BLaER1 treated with 17β-estradiol and CSF1 and Interleukin-3, amounts not matched to agents 10 nM and 100 nM (cell line): ENCODE measurements at regions not wholly inside any gene's neighbourhood (a gene's known extent, or its start where the extent isn't known, plus 50 kb on each side); places are given as distances from the start of the nearest gene placed in this dataset.

Source experiments
- H3K27ac ChIP-seq, 11 experiments: shearing (Covaris generic); formaldehyde crosslinking; 2 replicates each; pipeline ENCODE4 v1.8.1; 2022
- H3K27me3 ChIP-seq, 11 experiments: shearing (Covaris generic); formaldehyde crosslinking; 2 replicates each; pipeline ENCODE4 v1.8.1; 2022
- H3K36me3 ChIP-seq, 11 experiments: shearing (Covaris generic); formaldehyde crosslinking; 2 replicates each; pipeline ENCODE4 v1.8.1; 2022
- H3K4me1 ChIP-seq, 10 experiments: shearing (Covaris generic); formaldehyde crosslinking; 2 replicates each; pipeline ENCODE4 v1.8.1; 2022
- H3K4me2 ChIP-seq, 11 experiments: shearing (Covaris generic); formaldehyde crosslinking; 2 replicates each; pipeline ENCODE4 v1.8.1; 2022
- H3K4me3 ChIP-seq, 10 experiments: shearing (Covaris generic); formaldehyde crosslinking; 2 replicates each; pipeline ENCODE4 v1.8.1; 2022
- H3K9ac ChIP-seq, 11 experiments: shearing (Covaris generic); formaldehyde crosslinking; 2 replicates each; pipeline ENCODE4 v1.8.1; 2022
- H3K9me3 ChIP-seq, 11 experiments: shearing (Covaris generic); formaldehyde crosslinking; replicated peaks in 1 of 11; 2 replicates each; pipeline ENCODE4 v1.8.1; 2022
- H4K20me1 ChIP-seq, 11 experiments: shearing (Covaris generic); formaldehyde crosslinking; 2 replicates each; pipeline ENCODE4 v1.8.1; 2022
- Cebpa-rat ChIP-seq, 11 experiments: shearing (Covaris generic); IDR thresholded peaks; 2 replicates each; pipeline ENCODE4 v1.8.1; 2022

DNA sequence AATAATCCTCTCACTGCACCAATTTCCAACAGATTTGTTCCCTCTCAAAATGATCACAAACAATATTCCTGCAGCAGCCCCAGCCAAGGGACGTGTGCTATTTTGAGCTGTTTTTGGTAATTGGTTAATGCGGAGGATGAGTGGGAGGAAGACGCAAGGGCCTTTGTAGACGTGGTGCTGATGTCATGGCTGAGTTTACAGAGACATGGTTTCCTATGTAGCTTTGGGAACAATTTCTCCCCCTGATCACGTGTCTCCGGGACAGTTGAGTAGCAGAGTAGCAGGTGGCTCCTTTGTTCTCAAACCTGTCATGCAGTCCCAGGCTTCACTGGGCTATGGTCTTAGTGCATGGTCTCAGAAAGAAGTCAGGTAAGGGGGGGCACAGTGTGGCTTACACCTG, 183.2 kb upstream of the NECTIN1 start:
- Histone ChIP-seq H3K4me3 (no peak overlapping the region), H3K9ac (no peak overlapping the region), H3K4me2 (peak overlapping the region in 10 of 11 experiments; percentile 3 to 72 (median 63); a peak in 18 of 22 replicates), H3K4me1 (peaks cover 4 to 53% (median 38%) of the 10 kb centered on the region in 10 experiments; a peak in 18 of 20 replicates), H4K20me1 (no peaks in the 10 kb centered on the region), H3K36me3 (no peaks in the 10 kb centered on the region), H3K27ac (no peak overlapping the region), H3K9me3 (peaks cover 11 to 16% (median 13%) of the 10 kb centered on the region in 11 experiments; a peak in 21 of 22 replicates), H3K27me3 (no peaks in the 10 kb centered on the region)
- TF ChIP-seq Cebpa-rat (IDR thresholded peaks at IDR 0.05), result no peak

DNA sequence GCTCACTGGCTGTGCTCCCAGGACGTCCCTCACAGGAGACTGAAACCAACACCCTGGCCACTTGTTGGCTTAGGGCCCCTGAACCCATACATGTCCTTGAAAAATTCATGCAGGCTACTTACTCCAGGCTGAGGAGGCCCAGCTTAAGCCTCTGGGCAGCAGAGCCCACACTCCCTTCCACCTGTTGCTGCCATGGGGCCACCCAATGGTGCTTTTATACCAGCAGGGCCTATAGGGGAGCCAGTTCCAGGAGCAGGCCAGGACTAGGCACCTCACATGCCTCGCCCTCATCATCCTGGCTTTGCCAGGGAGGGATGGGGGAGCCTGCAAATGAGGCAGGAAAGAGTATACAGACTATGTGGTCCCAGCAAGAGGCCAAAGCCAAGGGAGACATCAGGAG, 181.7 kb upstream of the NECTIN1 start:
- no peak for TF ChIP-seq Cebpa-rat (IDR thresholded peaks at IDR 0.05)
- Histone ChIP-seq H3K36me3 (no peaks in the 10 kb centered on the region), H4K20me1 (no peaks in the 10 kb centered on the region), H3K9me3 (peaks cover 11 to 15% (median 13%) of the 10 kb centered on the region in 11 experiments; a peak in 21 of 22 replicates), H3K4me1 (peaks cover 4 to 58% (median 40%) of the 10 kb centered on the region in 10 experiments; a peak in 18 of 20 replicates), H3K9ac (no peak overlapping the region), H3K27me3 (no peaks in the 10 kb centered on the region), H3K4me2 (peak overlapping the region in 2 of 11 experiments; percentile 18 to 71; a peak in 4 of 22 replicates), H3K27ac (no peak overlapping the region), H3K4me3 (no peak overlapping the region)

DNA sequence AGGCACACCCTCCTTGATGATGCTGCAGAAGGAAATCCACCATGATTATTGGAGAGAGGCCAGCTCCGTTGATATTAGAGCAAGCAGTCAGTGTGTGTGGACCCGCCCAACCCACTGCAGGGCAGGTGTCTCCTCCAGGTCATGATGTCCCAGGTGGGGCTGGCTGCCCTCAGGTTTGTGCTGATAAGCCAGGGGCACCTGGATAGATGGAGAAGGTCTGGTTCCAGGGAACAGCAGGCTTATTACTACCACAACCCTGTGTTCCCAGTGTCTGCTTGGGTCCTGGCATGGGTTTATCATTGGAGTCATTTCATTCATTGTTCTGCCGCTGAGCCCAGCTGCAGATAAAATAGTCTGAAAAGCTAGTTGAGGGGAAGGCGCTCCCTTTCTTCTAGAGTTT, 181.1 kb upstream of the NECTIN1 start:
- H3K9me3 ChIP-seq, result peaks cover 7 to 9% (median 8%) of the 10 kb centered on the region in 11 experiments; a peak in 20 of 22 replicates
- H3K27me3 ChIP-seq, result no peaks in the 10 kb centered on the region
- H4K20me1 ChIP-seq, result no peaks in the 10 kb centered on the region
- H3K4me2 ChIP-seq, result peak overlapping the region in 6 of 11 experiments; percentile 5 to 91 (median 85); a peak in 11 of 22 replicates
- H3K36me3 ChIP-seq, result no peaks in the 10 kb centered on the region
- peaks cover 4 to 58% (median 40%) of the 10 kb centered on the region in 10 experiments; a peak in 18 of 20 replicates for H3K4me1 ChIP-seq
- no peak for TF ChIP-seq Cebpa-rat (IDR thresholded peaks at IDR 0.05)
- H3K4me3 ChIP-seq, result no peak overlapping the region
- H3K9ac ChIP-seq, result no peak overlapping the region
- H3K27ac ChIP-seq, result no peak overlapping the region

DNA sequence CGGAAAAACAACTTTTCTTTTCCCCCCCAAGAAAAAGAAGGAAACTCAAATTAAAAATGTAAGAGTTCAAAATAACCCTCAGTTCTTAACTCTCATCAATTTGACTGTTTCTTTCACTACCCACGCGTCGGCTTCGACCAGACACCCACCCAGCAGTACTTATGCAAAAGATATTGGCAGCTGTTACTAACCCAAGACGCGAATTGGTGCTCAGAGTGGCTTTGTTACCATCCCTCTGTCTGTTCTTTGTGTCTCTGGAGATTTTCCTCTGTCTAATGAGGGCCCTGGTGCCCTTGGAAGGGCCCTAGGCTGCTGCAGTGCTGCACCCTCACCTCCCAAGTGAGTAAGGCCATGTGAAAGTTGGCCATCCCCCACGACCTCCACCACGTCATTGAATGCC, 180.5 kb upstream of the NECTIN1 start:
- H3K9me3 ChIP-seq, result peaks cover 1 to 4% (median 2%) of the 10 kb centered on the region in 11 experiments; a peak in 15 of 22 replicates
- peak overlapping the region in 8 of 11 experiments; percentile 5 to 91 (median 79); a peak in 14 of 22 replicates for H3K4me2 ChIP-seq
- H3K36me3 ChIP-seq, result no peaks in the 10 kb centered on the region
- no peak overlapping the region for H3K9ac ChIP-seq
- TF ChIP-seq Cebpa-rat (IDR thresholded peaks at IDR 0.05), result no peak
- no peaks in the 10 kb centered on the region for H3K27me3 ChIP-seq
- no peak overlapping the region for H3K4me3 ChIP-seq
- H3K27ac ChIP-seq, result no peak overlapping the region
- H4K20me1 ChIP-seq, result no peaks in the 10 kb centered on the region
- peaks cover 4 to 58% (median 40%) of the 10 kb centered on the region in 10 experiments; a peak in 18 of 20 replicates for H3K4me1 ChIP-seq

DNA sequence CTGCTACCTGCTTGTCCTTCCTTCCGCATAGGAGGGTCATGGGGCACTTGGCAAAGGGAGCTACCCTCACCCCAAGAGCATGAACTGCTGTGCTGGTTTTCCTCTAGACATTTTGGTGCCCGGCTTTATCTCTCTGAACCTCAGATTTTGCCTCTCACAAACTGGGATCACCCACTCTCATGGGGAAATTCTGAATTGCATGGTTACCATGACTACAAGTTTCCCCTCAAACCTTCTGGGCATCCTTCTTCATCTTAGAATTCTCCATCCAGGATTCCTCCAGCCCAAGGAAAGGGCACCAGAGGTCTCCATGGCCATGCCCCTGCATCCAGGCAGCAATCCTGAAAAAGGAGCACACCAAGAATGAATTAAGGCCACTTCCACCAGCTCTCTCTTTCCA, 180.1 kb upstream of the NECTIN1 start:
- no peak for TF ChIP-seq Cebpa-rat (IDR thresholded peaks at IDR 0.05)
- peaks cover 4 to 58% (median 40%) of the 10 kb centered on the region in 10 experiments; a peak in 18 of 20 replicates for H3K4me1 ChIP-seq
- H3K9ac ChIP-seq, result no peak overlapping the region
- H3K36me3 ChIP-seq, result no peaks in the 10 kb centered on the region
- no peaks in the 10 kb centered on the region; a peak in 2 of 22 replicates for H3K9me3 ChIP-seq
- no peak overlapping the region for H3K4me3 ChIP-seq
- no peaks in the 10 kb centered on the region for H3K27me3 ChIP-seq
- H4K20me1 ChIP-seq, result no peaks in the 10 kb centered on the region
- peak overlapping the region in 9 of 11 experiments; percentile 52 to 91 (median 75); a peak in 17 of 22 replicates for H3K4me2 ChIP-seq
- H3K27ac ChIP-seq, result no peak overlapping the region

DNA sequence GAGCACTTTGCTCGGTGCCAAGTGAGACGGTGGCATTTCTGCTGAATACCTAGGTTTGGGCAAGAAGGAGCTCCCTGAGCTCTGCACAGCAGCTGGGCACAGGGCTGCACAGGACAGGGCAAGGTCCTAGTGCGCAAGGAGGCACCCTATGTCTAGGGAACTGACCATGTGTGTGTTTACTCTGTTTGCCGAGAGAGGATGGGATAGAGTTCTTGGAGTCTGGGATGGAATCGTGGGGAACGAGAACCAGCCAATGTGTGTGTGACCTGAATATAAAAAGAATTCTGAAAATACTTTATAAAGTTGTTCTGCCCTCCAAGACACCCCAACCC, 179.5 kb upstream of the NECTIN1 start:
- Histone ChIP-seq H3K27ac (0 out of 22 replicates have a peak overlapping the region, but pooled peaks of 1 of the 11 experiments have one; percentile 28), H3K9ac (peak overlapping the region in 3 of 11 experiments; percentile 7 to 58 (median 33); a peak in 3 of 22 replicates), H3K4me2 (peak overlapping the region; percentile 20 to 91 (median 73); a peak in 20 of 22 replicates), H4K20me1 (no peaks in the 10 kb centered on the region), H3K27me3 (no peaks in the 10 kb centered on the region), H3K36me3 (no peaks in the 10 kb centered on the region), H3K4me3 (no peak overlapping the region), H3K9me3 (no peaks in the 10 kb centered on the region), H3K4me1 (peaks cover 4 to 59% (median 40%) of the 10 kb centered on the region in 10 experiments; a peak in 18 of 20 replicates)
- TF ChIP-seq Cebpa-rat (IDR thresholded peaks at IDR 0.05), result no peak

DNA sequence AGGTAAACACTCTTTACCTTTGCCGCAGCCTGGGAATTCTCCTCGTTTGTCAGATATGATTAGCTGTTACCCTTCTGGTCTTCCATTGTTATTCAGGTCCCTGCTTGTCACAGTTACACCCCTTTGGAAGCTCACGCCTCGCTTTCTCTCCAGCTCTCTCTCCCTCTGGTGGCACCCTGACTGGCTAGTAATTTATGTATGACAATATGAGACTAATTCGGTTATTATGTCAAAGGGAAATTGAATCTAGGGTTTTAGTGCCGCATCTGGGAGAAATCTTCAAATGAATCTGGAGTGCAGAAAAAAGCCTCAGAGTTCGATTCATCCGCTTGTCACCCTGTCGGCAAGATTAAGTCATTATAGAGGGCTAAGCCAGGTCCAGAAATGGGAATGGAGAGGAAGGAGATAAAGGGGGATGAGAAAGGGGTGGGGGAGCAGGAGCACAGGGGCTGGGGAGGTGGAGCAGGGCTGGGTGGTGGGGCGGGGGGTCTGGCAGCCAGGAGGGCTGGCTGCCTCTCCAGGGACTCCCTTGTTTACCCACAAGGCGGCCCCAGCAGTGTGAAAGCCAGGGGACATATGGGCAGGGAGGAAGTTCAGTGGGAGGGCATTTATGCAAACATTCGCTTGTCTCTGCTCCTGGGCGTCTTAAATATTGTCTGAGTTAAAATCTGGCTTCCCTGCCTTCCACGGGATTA, 179.0 kb upstream of the NECTIN1 start:
- Histone ChIP-seq H3K4me1 (peaks cover 7 to 64% (median 43%) of the 10 kb centered on the region in 10 experiments; a peak in 19 of 20 replicates), H3K4me2 (peak overlapping the region; percentile 20 to 91 (median 73); a peak in 20 of 22 replicates), H3K36me3 (no peaks in the 10 kb centered on the region), H3K27me3 (no peaks in the 10 kb centered on the region), H3K27ac (0 out of 22 replicates have a peak overlapping the region, but pooled peaks of 1 of the 11 experiments have one; percentile 28), H3K9ac (peak overlapping the region in 3 of 11 experiments; percentile 7 to 58 (median 33); a peak in 3 of 22 replicates), H4K20me1 (no peaks in the 10 kb centered on the region), H3K9me3 (no peaks in the 10 kb centered on the region), H3K4me3 (no peak overlapping the region)
- TF ChIP-seq Cebpa-rat (IDR thresholded peaks at IDR 0.05), result no peak

DNA sequence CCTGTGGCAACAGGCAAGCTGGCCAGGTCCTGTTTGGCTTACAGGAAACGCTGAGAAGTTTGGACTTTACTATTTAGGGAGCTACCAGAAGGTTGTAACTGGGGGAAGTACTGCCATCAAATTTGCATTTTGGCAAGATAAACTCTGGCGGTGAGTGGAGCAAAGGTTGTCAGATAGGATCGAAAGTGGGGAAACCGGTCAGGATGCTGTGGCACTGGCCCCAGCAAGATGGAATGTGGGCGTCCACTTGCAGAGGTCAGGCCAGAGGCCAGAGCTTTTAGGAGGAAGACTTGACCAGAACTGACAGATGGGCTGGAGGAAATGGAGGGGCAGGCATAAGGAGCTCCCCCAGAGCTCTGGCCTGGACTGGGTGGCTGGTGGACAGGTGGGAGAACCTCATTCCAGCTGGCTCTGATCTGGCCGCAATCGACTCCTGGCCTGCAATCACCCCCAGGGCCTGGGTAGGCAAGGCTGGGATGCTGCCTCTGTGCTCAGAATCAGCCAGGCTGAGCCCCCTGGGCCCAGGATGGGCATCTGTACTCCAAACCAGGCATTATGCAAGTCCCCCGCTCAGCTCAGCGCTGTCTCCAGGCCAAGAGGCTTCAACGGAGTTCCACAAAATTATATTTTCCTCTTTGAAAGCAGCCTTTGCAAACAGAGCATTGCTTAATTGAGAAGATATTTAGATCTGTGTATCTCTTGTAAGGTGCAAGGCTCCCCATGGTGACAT, 178.3 kb upstream of the NECTIN1 start:
- Histone ChIP-seq H3K9me3 (no peaks in the 10 kb centered on the region), H3K36me3 (no peaks in the 10 kb centered on the region), H3K4me1 (peaks cover 11 to 65% (median 42%) of the 10 kb centered on the region in 10 experiments; a peak in 19 of 20 replicates), H3K27me3 (no peaks in the 10 kb centered on the region), H3K27ac (no peak overlapping the region), H3K9ac (no peak overlapping the region), H3K4me3 (no peak overlapping the region), H4K20me1 (no peaks in the 10 kb centered on the region), H3K4me2 (peak overlapping the region in 7 of 11 experiments; percentile 9 to 91 (median 73); a peak in 11 of 22 replicates)
- no peak for TF ChIP-seq Cebpa-rat (IDR thresholded peaks at IDR 0.05)

DNA sequence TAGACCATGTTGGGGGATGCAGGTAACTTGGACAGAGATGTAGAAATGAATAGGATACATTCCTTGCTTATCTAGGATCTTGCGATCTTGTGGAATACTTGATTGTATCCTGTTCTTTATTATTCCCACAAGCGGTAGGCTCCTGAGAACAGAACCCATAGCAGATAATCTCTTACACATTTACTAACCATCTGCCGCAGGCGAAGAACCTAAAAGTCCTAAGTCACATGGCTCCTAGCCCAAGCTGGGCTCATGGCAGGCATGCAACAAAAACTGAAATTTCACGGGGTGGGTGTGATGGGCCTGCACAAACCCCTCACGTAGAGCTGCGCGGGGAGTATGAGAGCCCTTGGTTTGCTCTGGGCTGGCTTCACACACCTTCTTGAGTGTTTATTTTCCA, 177.4 kb upstream of the NECTIN1 start:
- Histone ChIP-seq H3K4me3 (no peak overlapping the region), H3K9ac (no peak overlapping the region), H4K20me1 (no peaks in the 10 kb centered on the region), H3K27me3 (no peaks in the 10 kb centered on the region), H3K4me1 (peaks cover 5 to 56% (median 33%) of the 10 kb centered on the region in 10 experiments; a peak in 17 of 20 replicates), H3K4me2 (no peak overlapping the region), H3K9me3 (no peaks in the 10 kb centered on the region), H3K36me3 (no peaks in the 10 kb centered on the region), H3K27ac (no peak overlapping the region)
- TF ChIP-seq Cebpa-rat (IDR thresholded peaks at IDR 0.05), result no peak
